Testis (tissue), 2 donors: ENCODE measurements at regions not wholly inside any gene's neighbourhood (a gene's known extent, or its start where the extent isn't known, plus 50 kb on each side); places are given as distances from the start of the nearest gene placed in this dataset.

Experiments
- CTCF ChIP-seq, 3 experiments: fragments of 450-650 bp in 2 of 3; fragments of 200-600 bp in 1 of 3; sonication (generic) in 1 of 3; IDR thresholded peaks; one replicate each; pipeline ENCODE4 v1.5.1; 2016 to 2019; ENCODE audit warnings: antibody characterized with exemption in 3 of 3, mild to moderate bottlenecking in 2 of 3, moderate library complexity in 1 of 3
- POLR2A ChIP-seq: fragments of 450-650 bp; IDR thresholded peaks from one replicate; pipeline ENCODE4 v1.6.1; 2017; ENCODE audit warnings: antibody characterized with exemption, mild to moderate bottlenecking, moderate library complexity

- TF ChIP-seq CTCF (IDR thresholded peaks at IDR 0.05) (no peak), POLR2A (no peak)
These were observed 85.2 kb upstream of the PRMT8 start for GRCh38 chr12:3405821-3406220.
